Mesothelial cell of epicardium (in vitro differentiated cells): ENCODE measurements at regions not wholly inside any gene's neighbourhood (a gene's known extent, or its start where the extent isn't known, plus 50 kb on each side); places are given as distances from the start of the nearest gene placed in this dataset.
A peak's percentile ranks its signal among the peaks of the same experiment; 100 is the strongest.

ENCODE experiments used
- DNase-seq, 2 experiments: peaks; one replicate each; pipeline ENCODE4 v3.0.0; 2021; ENCODE audit warnings: low spot score in 2 of 2; ENCODE audit not compliant: unreplicated experiment in 2 of 2
- H3K27ac Mint-ChIP-seq: 2 replicates; pipeline ENCODE4 v1.8.0; 2021; ENCODE audit warnings: mixed read lengths
- H3K27me3 Mint-ChIP-seq: 2 replicates; pipeline ENCODE4 v1.8.0; 2021; ENCODE audit warnings: low read depth, mixed read lengths
- H3K36me3 Mint-ChIP-seq: 2 replicates; pipeline ENCODE4 v1.8.0; 2021; ENCODE audit warnings: mixed read lengths
- H3K4me1 Mint-ChIP-seq: 2 replicates; pipeline ENCODE4 v1.8.0; 2021; ENCODE audit warnings: mixed read lengths
- H3K4me3 Mint-ChIP-seq: 2 replicates; pipeline ENCODE4 v1.8.0; 2021; ENCODE audit warnings: mild to moderate bottlenecking, moderate library complexity, mixed read lengths
- H3K9me3 Mint-ChIP-seq: 2 replicates; pipeline ENCODE4 v1.8.0; 2021; ENCODE audit warnings: mixed read lengths
- TF ChIP-seq, protein P1 (sequence below): fragments of 200-600 bp; sonication (generic); IDR thresholded peaks from one replicate; pipeline ENCODE4 v1.5.0; 2021; ENCODE audit warnings: antibody characterized with exemption; ENCODE audit not compliant: unreplicated experiment

DNA sequence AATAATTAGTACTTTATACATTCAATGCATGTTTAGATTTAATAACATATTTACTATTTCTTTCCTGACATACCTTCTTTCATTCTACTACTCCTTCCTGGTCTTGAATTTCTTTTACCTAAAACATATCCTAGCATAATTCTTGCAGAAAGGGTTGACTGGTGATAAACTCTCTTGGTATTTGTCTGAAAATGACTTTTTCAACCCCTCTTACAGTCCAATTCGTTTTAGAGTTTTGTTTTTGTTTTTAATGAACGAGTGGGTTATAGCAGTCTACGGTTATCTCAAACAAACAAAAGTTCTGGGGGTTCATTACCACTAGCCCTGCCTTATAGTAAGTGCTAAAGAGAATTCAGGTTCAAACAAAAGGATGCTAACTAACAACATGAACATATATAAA is 69.6 kb upstream of the ALDH1B1 start:
- TF ChIP-seq, protein P1, sequence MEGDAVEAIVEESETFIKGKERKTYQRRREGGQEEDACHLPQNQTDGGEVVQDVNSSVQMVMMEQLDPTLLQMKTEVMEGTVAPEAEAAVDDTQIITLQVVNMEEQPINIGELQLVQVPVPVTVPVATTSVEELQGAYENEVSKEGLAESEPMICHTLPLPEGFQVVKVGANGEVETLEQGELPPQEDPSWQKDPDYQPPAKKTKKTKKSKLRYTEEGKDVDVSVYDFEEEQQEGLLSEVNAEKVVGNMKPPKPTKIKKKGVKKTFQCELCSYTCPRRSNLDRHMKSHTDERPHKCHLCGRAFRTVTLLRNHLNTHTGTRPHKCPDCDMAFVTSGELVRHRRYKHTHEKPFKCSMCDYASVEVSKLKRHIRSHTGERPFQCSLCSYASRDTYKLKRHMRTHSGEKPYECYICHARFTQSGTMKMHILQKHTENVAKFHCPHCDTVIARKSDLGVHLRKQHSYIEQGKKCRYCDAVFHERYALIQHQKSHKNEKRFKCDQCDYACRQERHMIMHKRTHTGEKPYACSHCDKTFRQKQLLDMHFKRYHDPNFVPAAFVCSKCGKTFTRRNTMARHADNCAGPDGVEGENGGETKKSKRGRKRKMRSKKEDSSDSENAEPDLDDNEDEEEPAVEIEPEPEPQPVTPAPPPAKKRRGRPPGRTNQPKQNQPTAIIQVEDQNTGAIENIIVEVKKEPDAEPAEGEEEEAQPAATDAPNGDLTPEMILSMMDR, result no peak
- peaks cover 1% of the 10 kb centered on the region for H3K27me3 Mint-ChIP-seq
- H3K36me3 Mint-ChIP-seq, result no peaks in the 10 kb centered on the region
- peaks cover 13% of the 10 kb centered on the region for H3K4me1 Mint-ChIP-seq
- no peak overlapping the region for H3K4me3 Mint-ChIP-seq
- H3K9me3 Mint-ChIP-seq, result no peaks in the 10 kb centered on the region
- no peak overlapping the region for H3K27ac Mint-ChIP-seq
- DNase-seq, result no peak

DNA sequence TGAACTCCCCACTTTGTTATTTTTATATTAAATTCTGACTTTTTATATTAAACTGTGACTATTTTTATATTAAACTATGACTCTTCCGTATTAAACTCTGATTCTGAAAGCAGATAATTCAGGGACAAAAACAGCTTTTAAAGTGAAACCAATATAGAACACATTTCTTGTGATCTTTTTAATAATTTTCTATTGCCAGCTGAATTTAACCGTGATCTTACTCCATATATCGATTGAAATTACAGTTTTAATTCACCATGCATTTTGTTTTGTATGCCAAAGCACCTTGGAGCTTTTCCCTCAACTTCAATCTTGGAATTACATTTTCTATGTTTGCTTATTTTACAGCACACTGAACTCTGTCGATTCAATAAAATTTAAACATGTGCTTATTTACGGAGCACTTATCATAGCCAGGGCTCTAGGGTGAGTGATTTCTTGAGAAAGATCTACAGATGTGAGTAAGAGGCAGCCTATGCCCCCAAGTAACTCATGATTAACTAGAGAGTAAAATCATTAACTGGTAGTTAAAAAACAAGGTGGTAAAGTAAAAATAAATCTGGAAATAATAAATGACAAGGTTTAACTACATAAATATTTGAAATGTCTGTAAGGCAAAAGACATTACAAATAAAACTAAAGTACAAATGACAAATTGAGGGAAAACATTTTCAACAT is 72.9 kb upstream of the ALDH1B1 start:
- TF ChIP-seq, protein P1, result no peak
- no peak overlapping the region for H3K4me3 Mint-ChIP-seq
- no peaks in the 10 kb centered on the region for H3K36me3 Mint-ChIP-seq
- no peaks in the 10 kb centered on the region for H3K9me3 Mint-ChIP-seq
- peaks cover 13% of the 10 kb centered on the region for H3K4me1 Mint-ChIP-seq
- DNase-seq, result no peak
- H3K27ac Mint-ChIP-seq, result peak overlapping the region; percentile 13
- peaks cover 1% of the 10 kb centered on the region for H3K27me3 Mint-ChIP-seq

DNA sequence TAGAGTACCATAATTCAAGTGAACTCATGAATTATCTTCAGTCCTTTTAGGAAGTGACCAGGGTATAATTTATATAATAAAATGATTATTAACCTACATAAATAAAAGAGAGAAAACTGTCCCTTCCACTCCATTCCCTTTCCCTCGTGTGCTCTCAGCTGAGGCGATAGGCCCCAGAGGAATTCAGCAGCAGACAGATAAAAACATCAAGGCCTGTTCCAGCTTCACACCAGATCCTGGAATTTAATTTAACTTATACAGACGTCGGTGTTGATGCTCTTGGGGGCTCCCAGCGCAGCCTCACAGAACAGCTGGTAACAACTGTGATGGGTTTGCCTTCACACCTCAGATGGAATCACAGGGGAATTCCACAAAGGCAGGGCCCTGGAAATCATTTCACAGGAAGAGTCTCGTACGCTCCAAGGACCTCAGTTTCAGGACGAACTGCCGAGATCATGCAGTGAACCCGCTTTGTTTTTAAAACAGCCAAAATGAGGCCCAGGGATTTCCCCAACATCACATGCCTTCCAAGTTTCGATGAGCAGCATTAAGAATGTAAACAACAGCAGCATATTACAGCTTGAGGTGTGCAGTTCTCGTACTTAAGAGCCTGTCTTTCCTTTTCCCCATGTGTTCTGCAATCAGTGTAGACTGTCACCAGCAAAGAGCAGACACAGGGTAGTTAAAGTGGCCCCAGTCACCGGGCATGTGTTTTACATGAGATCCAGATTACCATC is 73.6 kb upstream of the ALDH1B1 start:
- Mint-ChIP-seq H3K27me3 (peaks cover 1% of the 10 kb centered on the region), H3K4me3 (no peak overlapping the region), H3K27ac (peak overlapping the region; percentile 82), H3K36me3 (no peaks in the 10 kb centered on the region), H3K4me1 (peaks cover 13% of the 10 kb centered on the region), H3K9me3 (no peaks in the 10 kb centered on the region)
- DNase-seq, result no peak
- TF ChIP-seq, protein P1, result no peak

DNA sequence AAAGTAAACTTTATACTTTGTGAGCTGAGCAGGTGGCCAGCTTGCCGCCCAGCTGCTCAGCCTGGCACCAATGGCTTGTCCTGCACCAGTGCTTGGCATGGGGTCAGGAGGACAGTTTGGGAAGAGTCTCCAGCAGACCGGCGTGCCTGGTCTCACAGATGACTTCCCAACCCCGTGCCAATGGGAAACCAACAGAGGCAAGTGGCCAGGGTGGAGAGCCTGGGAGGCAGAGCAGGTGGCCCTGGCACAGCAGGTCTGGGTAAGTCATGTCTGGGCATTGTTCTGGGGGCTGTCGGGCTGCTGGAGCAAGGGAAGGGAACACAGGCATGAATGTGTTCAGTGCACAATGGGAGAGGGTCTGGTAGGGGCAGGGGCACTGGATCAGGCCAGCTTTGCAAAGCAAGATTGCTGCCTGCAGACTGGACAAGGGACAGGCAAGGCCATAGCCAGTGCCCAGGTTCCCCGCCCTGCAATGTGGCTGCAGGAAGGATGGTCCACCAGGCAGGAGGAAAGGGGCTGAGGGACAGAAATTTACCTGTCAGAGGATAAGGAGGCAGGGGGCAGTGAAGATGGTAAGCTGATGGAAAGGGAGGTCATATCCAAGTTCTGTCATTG is 76.2 kb upstream of the ALDH1B1 start:
- no peaks in the 10 kb centered on the region for H3K9me3 Mint-ChIP-seq
- H3K4me1 Mint-ChIP-seq, result peaks cover 13% of the 10 kb centered on the region
- no peak for DNase-seq
- H3K36me3 Mint-ChIP-seq, result no peaks in the 10 kb centered on the region
- H3K27me3 Mint-ChIP-seq, result peaks cover 1% of the 10 kb centered on the region
- H3K27ac Mint-ChIP-seq, result no peak overlapping the region
- H3K4me3 Mint-ChIP-seq, result no peak overlapping the region
- TF ChIP-seq, protein P1, result no peak

DNA sequence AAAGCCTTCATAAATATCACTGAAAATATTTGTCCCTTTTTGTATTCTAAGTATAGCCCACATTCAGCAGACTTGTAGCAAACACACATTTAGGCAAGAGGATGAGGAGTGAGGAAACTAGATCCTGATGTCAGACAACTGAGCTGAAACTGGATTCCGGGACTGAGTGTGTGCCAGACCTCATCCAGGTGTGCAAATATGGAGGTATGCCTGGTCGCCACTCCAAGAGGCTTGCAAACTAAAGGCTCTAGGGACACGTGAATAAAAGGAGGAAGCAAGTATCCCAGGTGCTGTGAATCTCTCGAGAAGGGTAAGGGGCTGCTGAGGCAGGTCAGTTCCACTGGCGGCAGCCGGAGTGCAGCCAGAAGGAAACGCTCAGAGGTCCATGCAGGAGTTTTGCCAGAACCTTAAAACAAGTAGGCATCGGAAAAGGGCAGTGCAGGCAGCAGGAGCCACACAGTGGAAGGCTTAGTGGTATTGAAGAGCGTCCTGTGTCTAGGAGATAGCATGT is 77.4 kb upstream of the ALDH1B1 start:
- H3K36me3 Mint-ChIP-seq, result no peaks in the 10 kb centered on the region
- H3K27ac Mint-ChIP-seq, result no peak overlapping the region
- H3K27me3 Mint-ChIP-seq, result peaks cover 1% of the 10 kb centered on the region
- H3K4me3 Mint-ChIP-seq, result no peak overlapping the region
- H3K9me3 Mint-ChIP-seq, result no peaks in the 10 kb centered on the region
- TF ChIP-seq, protein P1, result no peak
- no peak for DNase-seq
- peaks cover 24% of the 10 kb centered on the region for H3K4me1 Mint-ChIP-seq
